Mesenteric fat pad (tissue), 1 donor: ENCODE measurements at regions not wholly inside any gene's neighbourhood (a gene's known extent, or its start where the extent isn't known, plus 50 kb on each side); places are given as distances from the start of the nearest gene placed in this dataset.
"Not testable (repeated sequence)": the region's sequence is repeated elsewhere in the genome, so short reads cannot be mapped to it uniquely, and the experiment has no call there.

Source experiments
- DNase-seq: peaks from one replicate; pipeline ENCODE4 v3.0.0-alpha.2; 2020; ENCODE audit warnings: low spot score
- donor health status: DM: yes; HTN: yes; CAD: no.

DNA sequence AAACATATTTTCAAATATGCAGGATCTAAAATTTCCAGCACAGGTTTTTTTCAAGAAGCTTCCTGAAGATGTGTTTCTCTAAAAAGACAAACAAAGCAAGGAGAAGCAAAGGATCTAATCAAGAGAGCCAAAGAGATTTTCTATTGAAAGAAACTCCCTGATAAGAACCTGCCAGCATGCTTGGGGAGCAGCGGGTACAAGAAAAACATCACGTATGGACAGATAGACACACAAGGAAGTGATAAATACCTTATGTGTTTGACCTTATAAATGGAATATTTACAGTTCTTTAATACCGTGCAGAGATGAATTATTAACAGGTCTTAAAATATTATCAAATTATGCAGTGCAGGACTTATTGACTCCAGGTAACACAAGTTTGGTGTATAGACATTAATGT, 562.1 kb downstream of the DACH1 start:
- no peak for DNase-seq

DNA sequence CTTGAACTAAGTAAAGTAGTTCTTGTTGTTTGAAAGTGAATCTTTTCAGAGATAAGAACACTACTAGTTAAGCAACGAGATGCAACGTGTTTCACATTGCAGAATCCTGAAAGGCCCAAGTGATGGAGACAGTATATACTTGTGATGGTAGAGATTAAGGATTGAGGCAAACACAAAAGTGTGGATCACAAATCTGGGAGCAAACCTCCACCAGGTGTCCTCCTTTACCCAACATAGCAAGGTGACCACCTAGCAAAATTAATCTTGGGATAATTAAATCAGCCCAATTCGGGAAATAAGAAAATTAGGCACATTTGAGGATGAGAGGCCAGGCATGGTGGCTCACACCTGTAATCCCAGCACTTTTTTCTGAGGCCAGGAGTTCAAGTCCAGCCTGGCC, 563.9 kb downstream of the DACH1 start:
- DNase-seq, result no peak

DNA sequence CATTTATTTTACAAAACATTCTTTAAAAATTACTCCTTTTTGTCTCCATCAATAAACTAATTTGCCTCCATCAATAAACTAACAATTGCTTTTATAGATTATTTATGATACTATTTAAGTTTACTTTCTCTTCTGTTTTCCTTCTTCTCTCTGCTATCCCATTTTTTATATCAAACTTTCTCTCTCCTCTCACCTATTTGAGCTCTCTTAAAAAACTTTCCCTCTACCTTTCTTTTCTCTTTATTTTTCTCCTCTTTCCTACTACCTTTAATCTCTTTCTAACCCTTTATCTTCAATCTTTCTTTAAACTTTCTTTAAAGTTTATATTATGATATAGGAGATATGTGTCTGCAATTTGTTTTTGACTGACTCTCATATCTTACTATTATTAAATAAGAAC, 566.4 kb downstream of the DACH1 start:
- DNase-seq, result no peak

DNA sequence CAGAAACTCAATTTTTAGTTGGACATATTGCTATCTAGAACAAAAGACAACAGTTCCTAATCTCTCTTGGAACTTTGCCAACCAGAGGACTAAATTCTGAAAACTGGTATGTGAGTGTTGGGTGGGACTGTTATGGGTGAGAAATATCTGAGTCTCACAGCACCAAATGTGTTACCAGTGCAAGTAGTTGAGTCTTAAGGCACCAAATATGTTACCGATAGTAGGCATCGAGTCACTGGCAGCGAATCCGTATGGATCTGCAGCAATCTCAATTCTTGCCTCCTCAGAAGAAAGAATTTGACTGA, 575.2 kb downstream of the DACH1 start:
- DNase-seq, result no peak

DNA sequence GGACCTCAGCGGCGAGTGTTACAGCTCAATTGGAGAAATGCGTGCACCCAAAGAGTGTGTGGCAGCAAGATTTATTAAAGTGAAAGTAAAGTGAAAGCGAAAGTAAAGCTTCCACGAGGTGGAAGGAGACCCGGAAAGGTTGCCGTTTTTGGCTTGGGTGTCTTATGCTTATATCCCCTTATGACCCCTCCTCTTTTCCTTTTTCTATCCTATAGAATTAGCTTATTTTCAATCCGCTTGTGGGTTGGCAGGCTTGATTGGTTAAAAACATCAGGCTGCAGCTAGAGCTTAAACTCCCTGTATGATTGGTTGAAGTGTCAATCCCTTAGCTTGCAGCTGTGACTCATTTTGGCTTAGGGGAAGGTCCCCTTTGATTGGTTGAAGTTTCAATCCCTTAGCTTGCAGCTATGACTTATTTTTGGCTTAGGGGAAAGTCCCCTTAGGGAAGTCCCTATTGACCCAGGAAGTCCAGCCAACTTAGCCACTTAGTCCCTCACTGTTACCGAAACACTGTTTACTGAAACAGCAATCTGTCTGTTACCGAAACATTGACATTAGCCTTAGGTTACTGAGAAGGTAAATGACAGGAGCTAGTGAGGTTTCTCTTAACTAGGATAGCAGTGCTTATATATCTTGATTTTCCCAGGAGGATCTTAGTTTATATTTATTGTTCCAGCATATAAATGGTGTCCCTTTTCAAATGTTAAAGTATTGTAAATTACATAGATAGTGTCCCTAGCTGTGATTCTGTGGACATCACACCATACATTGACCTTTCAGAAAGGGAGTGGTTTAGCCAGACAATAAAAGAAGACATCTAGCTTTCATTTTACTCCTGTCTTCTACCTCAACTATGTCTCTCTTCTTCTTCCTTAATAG, 575.8 kb downstream of the DACH1 start:
- no peak for DNase-seq

DNA sequence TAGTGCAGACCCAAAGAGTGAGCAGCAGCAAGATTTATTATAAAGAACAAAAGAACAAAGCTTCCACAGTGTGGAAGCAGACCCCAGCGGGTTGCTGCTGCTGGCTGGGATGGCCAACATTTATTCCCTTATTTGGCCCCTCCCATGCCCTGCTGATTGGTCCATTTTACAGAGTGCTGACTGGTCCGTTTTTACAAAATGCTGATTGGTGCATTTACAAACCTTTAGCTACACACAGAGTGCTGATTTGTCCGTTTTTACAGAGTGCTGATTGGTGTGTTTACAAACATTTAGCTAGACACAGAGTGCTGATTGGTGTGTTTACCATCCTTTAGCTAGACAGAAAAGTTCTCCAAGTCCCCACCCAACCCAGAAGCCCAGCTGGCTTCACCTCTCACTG, 577.0 kb downstream of the DACH1 start:
- DNase-seq, result not testable (repeated sequence)

DNA sequence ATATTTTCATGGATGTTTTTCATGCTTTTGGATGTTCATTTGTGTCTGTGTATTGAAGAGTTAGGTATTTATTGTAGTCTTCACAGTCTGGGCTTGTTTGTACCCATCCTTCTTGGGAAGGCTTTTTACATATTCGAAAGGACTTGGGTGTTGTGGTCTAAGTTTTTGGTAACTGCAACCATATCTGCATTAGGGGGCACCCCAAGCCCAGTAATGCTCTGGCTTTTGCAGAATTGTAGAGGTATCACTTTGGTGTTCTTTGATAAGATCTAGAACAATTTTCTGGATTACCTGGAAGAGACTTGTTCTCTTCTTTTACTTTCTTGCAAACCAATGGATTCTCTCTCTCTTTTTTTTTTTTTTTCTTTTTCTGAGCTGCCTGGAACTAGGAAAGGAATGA, 581.3 kb downstream of the DACH1 start:
- no peak for DNase-seq

DNA sequence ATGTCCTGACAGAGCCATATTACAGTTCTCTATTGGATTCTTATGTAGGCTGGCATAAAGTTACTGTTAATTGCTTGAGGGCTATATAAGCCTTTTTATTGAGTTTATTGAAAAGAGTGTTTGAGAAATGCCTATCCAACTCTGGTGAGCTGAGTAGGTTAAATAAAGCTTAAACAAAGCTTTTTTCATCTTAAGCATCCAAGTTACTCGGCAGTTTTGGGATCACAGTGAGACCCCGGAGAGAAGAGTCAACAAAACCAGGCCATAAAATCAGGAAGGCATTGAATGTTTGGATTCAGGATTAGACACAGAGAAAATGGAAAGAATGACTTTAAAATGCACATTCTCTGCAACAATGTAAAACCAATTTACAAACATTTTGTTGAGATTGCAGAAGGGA, 588.5 kb downstream of the DACH1 start:
- no peak for DNase-seq

DNA sequence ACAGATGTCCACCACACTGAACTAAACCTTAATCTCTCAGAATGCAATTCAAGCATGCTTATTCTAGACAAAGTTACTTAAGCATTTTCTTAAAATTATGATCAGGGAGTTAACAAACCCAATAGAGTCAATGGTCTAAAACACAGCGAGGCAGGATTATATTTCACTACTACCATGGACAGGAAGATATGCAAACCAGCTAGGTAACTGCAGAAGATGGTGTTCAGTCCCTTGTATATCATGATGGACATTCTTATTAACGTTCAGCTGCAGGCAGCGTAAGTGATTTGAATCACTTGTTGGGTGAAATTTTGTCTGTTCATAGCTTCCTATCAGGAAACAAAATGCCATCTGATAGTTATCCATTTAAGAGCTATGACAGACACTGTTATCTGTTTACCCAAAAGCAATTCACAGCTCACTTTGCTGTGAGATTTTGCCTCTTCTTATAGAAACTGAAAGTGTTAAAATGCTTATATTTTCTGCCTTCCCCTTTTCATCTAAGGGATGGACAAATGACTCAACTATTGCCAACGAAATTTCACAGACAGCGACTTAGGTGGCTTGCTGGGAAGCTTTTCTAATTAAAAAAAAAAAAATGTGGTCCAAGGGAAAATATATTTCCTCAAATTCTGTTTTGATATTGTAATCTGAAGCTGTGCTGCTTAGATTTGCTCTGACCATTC, 591.9 kb downstream of the DACH1 start:
- no peak for DNase-seq

DNA sequence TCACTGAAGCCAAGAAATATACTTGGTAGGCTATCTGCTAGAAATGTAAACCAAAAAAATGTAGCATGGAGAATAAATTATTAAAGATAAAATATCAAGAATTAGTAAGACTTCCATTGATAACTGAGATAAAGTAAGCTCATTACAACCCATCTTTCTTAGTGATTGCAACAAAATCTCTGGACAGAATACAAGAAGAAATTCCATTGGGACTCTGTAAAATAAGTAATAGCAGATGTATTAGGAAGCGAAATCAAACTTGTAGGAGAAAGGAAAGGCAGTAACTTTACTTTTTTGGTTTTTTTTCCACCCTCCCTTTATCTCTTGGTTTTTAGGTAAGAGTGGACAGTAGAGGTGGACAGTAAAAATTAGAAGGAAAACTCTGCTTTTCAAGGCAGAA, 605.7 kb downstream of the DACH1 start:
- DNase-seq, result no peak

DNA sequence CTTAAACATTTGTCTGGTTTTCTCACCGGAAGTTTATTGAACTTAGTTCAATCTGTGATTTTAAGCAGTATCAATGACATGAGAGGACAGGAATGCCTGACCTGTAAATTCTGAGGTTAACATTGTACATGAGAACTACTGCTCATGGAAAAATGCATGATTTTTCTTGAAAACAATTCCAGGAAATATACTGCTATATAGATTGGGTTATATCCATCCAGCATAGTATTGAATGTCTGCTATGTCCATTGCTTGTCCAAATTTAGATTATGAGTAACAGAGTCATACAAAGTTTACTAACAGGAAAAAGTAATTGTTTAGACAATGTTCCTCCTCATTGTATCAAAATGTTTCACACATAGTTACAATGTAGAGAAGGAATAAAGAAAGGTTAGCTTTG, 606.8 kb downstream of the DACH1 start:
- no peak for DNase-seq

DNA sequence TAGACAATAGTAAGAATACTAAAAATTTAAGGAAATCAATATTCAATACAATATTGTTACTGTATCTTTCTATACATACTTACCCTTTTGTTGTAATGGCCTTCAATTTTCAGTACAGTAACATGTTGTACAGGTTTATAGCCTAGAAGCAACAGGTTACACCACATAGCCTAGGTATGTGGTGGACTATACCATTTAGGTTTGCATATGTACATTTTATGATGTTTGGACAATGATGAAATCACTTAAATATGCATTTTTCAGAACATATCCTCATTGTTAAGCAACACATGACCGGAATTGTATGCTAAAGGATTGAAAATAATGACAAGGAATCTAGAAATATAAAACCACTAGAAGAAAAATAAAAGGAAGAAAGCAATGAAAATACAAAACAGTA, 611.4 kb downstream of the DACH1 start:
- DNase-seq, result no peak

DNA sequence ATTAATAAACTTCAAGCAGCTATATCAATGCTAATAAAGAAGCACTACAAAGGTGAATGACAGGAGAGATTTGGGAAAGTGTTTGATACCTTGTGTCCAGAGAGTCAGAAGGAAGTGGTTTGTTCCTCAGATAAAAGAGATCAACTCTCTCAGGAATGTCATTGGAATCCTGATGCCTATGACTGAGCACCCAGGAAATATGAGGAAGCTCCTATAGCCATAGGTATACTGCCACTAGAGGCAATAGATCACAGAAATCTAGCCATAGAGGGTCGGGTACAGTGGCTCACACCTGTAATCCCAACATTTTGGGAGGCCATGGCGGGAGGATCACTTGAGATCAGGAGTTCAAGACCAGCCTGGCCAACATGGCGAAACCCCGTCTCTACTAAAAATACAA, 612.6 kb downstream of the DACH1 start:
- no peak for DNase-seq

DNA sequence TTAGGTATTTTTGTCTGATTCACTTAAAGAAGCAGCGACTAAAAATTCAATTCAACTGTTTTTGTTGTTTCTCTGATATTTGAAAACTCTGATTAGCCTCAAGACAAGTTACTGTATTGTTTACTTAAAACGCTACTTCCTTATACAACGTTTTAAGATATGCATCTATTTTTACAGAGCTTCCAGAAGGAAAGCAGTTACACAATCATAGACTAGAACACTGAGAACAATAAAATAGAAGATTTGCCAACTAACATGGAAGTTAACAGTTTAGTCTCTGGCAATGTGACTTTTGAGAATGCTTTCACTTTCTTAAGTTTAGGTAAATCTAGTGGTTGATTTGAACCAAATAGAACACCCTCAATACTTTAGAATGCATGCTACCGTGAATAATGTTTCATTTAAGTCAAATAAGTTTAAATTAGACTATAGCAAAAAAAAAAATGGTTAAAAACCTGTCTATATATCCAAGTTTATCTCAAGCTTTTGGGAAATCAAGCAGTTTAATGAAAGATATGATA, 614.8 kb downstream of the DACH1 start:
- no peak for DNase-seq

DNA sequence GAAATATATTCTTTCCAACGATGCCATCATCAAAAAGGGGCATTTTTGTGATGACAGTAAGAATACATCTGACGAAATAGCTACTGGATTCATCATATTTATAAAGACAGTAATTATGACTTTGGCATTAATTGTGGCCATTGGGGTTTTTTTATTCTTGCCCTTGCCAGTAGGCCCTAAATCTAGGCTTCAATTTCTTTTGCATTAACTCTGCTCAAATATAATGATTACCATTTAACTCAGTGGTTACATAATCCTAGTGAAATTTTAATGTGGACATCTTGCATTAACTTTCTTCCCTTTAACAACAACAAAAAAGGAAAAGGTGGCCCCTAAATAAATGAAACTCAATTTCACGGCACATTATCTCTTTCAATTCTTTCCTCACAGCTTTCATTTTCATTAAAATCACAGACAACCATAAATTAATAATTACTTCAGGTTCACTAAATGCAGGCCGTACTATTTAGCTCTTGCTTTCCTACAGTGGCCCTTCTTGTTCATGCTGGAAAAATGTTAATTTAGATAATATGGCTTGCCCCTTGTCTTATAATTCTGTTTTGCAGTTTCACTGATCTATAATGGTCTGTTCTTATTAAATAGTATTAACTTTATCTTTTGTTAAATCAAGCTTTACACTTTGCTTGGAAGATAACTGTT, 615.6 kb downstream of the DACH1 start:
- DNase-seq, result no peak

DNA sequence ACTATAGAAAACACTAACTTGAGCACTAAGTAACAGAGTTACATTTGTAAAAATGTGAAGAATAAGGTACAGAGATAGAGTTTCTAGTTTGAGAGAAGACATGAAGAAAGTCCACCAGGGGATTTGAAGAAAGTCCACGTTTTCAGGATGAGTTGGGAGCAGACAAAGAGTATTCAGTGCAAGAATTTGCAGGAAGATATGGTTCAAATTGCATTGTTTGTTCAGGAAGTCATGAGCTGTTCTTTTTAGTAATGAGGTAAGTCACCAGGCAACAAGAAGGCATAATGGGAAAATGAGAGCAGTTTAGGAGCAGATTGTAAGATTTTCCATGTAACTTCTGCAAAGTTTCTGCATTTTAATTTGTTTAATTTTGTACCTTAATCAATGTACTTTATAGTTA, 618.0 kb downstream of the DACH1 start:
- no peak for DNase-seq

DNA sequence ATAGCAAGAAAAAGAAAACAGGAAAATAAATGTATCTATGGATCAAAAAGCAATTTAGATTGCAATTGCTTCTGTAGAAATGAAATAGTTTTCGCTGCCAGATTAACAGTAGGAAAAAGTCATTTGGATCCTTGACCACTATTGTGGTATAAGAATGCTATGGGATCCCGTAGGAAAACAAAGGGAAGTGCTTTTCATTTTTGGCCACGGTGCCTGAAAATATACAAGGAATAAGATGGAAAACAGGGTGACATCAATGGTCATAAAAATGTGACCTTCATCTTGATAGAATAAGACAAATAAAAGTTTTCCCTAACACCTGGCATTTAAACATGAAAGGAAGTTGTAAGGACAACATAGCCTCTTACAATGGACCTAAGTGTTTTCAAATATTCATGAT, 622.8 kb downstream of the DACH1 start:
- DNase-seq, result no peak

DNA sequence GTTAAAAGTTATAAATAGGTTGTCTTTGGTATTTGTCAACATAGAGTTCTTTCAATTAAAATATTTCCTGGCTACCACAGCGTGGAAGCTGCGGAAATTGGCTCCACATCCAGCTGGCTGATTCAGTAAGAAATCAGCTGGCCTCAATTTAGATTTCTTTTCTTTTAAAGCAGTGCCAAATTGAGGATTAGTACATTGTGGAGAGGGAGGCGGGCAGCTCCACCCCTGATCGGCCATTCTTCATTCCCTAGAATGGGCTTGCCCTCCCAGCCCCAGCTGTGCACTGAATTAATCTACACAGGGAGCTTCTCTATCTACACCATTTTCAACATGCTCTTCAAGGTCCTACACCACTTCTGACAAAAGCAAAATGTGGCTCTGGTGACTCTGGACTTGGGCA, 624.8 kb downstream of the DACH1 start:
- no peak for DNase-seq

DNA sequence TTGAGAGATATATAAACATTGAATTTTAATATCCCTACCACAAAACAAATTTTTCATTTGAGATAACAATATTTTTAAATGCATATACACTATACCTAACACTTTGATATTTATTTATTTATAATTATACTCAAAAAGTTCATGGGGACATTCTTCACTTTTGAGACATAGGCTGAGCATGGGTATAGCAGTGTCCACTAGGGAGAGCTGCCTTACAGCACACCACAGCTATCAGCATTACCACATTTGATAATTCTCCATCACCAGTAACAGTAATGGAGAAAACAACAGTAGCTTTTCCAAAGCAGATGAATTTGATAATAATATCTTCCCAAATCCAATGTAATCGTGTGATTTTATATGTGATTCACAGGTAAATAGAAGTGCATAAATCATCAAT, 626.1 kb downstream of the DACH1 start:
- DNase-seq, result no peak

DNA sequence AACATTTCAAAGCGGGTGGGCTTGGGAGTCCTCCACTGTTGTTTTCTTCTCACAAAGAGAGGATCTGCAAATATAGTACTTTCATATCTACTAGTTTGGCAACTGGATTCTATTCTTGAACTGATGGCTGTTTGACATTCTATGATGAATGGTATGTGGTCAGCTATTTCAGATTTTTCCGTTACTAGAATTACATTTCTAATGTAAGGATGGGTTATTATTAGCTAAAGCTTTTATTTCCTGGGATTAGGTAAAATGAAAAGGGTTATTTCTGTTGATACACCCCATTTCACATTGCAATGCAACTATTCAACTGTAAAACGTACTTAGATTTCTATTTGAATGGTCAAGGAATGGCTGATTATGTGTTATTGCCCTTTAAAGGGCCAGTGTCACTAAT, 629.7 kb downstream of the DACH1 start:
- no peak for DNase-seq

DNA sequence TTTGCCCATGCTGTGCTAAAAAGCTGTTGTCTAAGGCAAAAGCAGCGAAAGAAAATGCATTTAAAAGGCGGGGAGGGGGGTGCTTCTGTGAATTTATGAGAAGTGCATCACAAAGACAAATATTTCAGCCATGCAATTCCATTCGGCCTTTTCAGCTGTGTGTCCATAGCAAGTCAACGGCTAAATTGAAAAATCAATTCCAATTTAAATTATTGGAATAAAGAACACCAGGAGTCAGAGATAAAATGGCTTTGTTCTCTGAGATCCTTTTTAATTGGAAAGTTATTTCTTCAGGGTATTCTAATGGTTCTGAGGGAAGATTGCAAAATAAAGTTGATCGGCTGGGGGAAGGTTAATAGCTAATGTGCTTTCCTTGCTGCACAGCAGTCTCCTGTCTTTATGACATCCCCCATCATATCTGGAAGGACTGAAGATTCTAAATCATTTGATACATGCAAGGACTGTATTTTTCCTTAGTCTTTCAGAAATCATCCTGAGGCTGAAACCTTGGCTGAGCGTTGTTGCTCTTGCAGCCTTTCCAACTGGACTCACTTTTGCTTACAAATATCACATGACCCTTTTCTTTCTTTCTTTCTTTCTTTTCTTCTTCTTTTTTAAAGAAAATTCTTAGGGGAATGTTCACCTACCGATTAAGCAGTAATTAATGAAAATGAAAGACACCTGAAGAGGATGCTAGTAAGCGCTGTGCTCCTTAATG, 647.1 kb downstream of the DACH1 start:
- DNase-seq, result no peak

DNA sequence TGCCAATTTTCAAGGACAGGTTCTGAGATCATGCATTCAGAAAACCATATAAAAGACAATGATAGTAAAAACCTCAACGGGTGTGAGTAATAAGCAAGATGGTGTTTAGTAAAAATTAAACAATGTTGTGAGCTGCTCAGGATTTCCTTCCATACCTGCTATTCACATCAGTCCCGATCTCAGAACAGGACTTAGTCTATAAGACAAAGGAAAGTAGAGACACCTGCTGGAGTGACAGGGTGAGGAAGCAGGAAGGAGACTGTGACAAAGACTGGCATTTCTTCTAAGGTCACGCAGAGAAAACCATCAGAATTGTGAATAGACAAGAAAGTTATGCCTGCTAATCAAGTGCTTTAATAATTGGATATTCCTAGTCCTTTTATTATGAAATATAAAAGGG, 648.0 kb downstream of the DACH1 start:
- no peak for DNase-seq
